ENCODE measurements at regions not wholly inside any gene's neighbourhood (a gene's known extent, or its start where the extent isn't known, plus 50 kb on each side); places are given as distances from the start of the nearest gene placed in this dataset.

GRCh38 chr5:97851036-97851435 lies 668.0 kb upstream of the RIOK2 start:
- H2BK120ac ChIP-seq (ENCODE audit: low read depth, low read length): no peak overlapping the region
- H2AK9ac ChIP-seq (replicated peaks; ENCODE audit: low read depth, low read length, poor library complexity): no peak overlapping the region
- no peaks in the 10 kb centered on the region for H4K20me1 ChIP-seq (ENCODE audit: insufficient read depth, low read length)
- DNase-seq (no peak), ATAC-seq (ENCODE audit: low read depth) (no peak)
- BruUV-seq (replicated peaks): no TSS peak
- TF ChIP-seq BHLHE40 (IDR thresholded peaks at IDR 0.05; ENCODE audit: low read depth, low read length) (no peak), CHD1 (IDR thresholded peaks at IDR 0.05; ENCODE audit: low read depth, low read length) (no peak), RCOR1 (IDR thresholded peaks at IDR 0.05; ENCODE audit: insufficient replicate concordance, low read length) (no peak), POLR2A (IDR thresholded peaks at IDR 0.05; ENCODE audit: low read depth, low read length) (no peak), FOS (IDR thresholded peaks at IDR 0.05; ENCODE audit: low read depth, low read length) (no peak), MAZ (IDR thresholded peaks at IDR 0.05; ENCODE audit: borderline replicate concordance, low read depth, low read length) (no peak), USF2 (IDR thresholded peaks at IDR 0.05; ENCODE audit: low read depth, low read length) (no peak), CTCF (conservative IDR thresholded peaks at IDR 0.05; ENCODE audit: low read depth, low read length) (no peak), SMC3 (IDR thresholded peaks at IDR 0.05; ENCODE audit: low read depth, low read length) (no peak), ELK1 (IDR thresholded peaks at IDR 0.05; ENCODE audit: borderline replicate concordance, low read depth, low read length) (no peak), NFE2L2 (IDR thresholded peaks at IDR 0.05; ENCODE audit: low read depth, low read length) (no peak), CEBPB (IDR thresholded peaks at IDR 0.05; ENCODE audit: low read depth, low read length) (no peak)
- H3K36me3 ChIP-seq (ENCODE audit: control insufficient read depth, insufficient read depth, low read length): no peaks in the 10 kb centered on the region
- H2BK15ac ChIP-seq (ENCODE audit: low read depth, low read length): no peak overlapping the region
- H3K79me1 ChIP-seq (ENCODE audit: low read depth in 1 of 2, low read length in 2 of 2): no peaks in the 10 kb centered on the region
- H2AK5ac ChIP-seq (ENCODE audit: low read depth, low read length): no peak overlapping the region
- H3K4me3 ChIP-seq (ENCODE audit: insufficient read depth, low read depth, low read length): no peak overlapping the region
- no peak overlapping the region for H2BK20ac ChIP-seq (ENCODE audit: low read depth, low read length)
- ChIA-PET CTCF (interaction anchor here (1.2 kb wide), 1 partner anchor 620 kb away, joined by 3 read pairs; no protein-coding TSS in a partner anchor), POLR2A (ENCODE audit: unreplicated experiment) (no interaction called here)
- no peaks in the 10 kb centered on the region for H3K27me3 ChIP-seq (ENCODE audit: control insufficient read depth, insufficient read depth, low read length)
- no peak overlapping the region for H2BK5ac ChIP-seq (ENCODE audit: low read depth, low read length, poor library complexity, severe bottlenecking)
- no peak overlapping the region for H4K91ac ChIP-seq (ENCODE audit: insufficient read depth, low read depth, low read length)
- H3K56ac ChIP-seq (ENCODE audit: extremely low read depth, insufficient read depth, low read length): no peak overlapping the region
- peaks cover 7% of the 10 kb centered on the region for H3K4me1 ChIP-seq (ENCODE audit: control insufficient read depth, insufficient read depth, low read length)
- H3K18ac ChIP-seq (ENCODE audit: low read depth, low read length): no peak overlapping the region
- H3K23ac ChIP-seq (ENCODE audit: low read depth, low read length): no peak overlapping the region
- H3K14ac ChIP-seq (replicated peaks; ENCODE audit: low read depth, low read length): no peak overlapping the region
- no peaks in the 10 kb centered on the region for H3K9me3 ChIP-seq (ENCODE audit: control insufficient read depth, insufficient read depth, low read length)
- no peak overlapping the region for H3K4me2 ChIP-seq (ENCODE audit: low read depth, low read length)
- H3K9me1 ChIP-seq (ENCODE audit: insufficient read depth, low read length): no peaks in the 10 kb centered on the region
- H3K27ac ChIP-seq (ENCODE audit: insufficient read depth, low read length): no peak overlapping the region
- no CpG with 5 or more reads among the region's 1 CpG for WGBS, 2 experiments (ENCODE audit: extremely low coverage in 2 of 2, insufficient read length in 1 of 2)
- in situ Hi-C loops (cut with MboI; ENCODE audit: low sequenced_read_pairs) (no loop called here), dilution Hi-C loops (cut with HindIII; ENCODE audit: low sequenced_read_pairs, unreplicated experiment) (no loop called here), intact Hi-C loops (cut with micrococcal nuclease) (no loop called here)
- H4K5ac ChIP-seq (ENCODE audit: low read depth, low read length): no peak overlapping the region
- no peak overlapping the region for H3K4ac ChIP-seq (ENCODE audit: low read depth, low read length)
- no peak overlapping the region for H3K9ac ChIP-seq (ENCODE audit: low read depth, low read length)
- H2AFZ ChIP-seq (replicated peaks; ENCODE audit: low read length, poor library complexity): no peak overlapping the region
- no peak overlapping the region for H4K8ac ChIP-seq (ENCODE audit: low read depth in 2 of 2, low read length in 2 of 2)
